ENCODE measurements at regions not wholly inside any gene's neighbourhood (a gene's known extent, or its start where the extent isn't known, plus 50 kb on each side); places are given as distances from the start of the nearest gene placed in this dataset.
"Not testable (repeated sequence)": the region's sequence is repeated elsewhere in the genome, so short reads cannot be mapped to it uniquely, and the experiment has no call there.

DNA sequence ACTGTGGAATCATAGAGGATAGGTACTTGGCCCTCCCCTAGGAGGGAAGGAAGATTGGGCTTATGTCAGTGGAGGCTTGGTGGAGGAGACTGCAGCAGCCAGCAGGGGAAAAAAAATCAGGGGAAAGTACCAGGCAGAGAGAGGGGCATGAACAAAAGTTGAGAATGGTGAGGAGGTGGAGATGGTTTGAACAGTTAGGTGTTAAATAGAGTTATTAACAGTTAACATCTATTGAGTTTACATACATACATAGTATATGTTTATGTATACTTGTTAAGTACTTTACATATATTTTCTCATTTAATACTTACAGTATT, 136.5 kb upstream of the HNRNPU start:
- BruUV-seq (replicated peaks), result no TSS peak
- no peaks in the 10 kb centered on the region for H3K36me3 ChIP-seq (ENCODE audit: control insufficient read depth, insufficient read depth, low read length)
- in situ Hi-C loops (cut with HindIII; ENCODE audit: low pct_unique_long_range_greater_than_20kb, low sequenced_read_pairs) (no loop called here), intact Hi-C loops (cut with micrococcal nuclease; ENCODE audit: unreplicated experiment) (no loop called here)
- no peak for DNase-seq (ENCODE audit: low read depth, low spot score)
- no peaks in the 10 kb centered on the region for H3K9me3 ChIP-seq (ENCODE audit: control insufficient read depth, insufficient read depth, low read depth, low read length)
- TF ChIP-seq POLR2AphosphoS5 (IDR thresholded peaks at IDR 0.05; ENCODE audit: low read depth, low read length) (no peak), TCF7L2 (IDR thresholded peaks at IDR 0.05; ENCODE audit: low read depth, low read length) (no peak), SIN3A (IDR thresholded peaks at IDR 0.05; ENCODE audit: borderline replicate concordance, insufficient read depth, low read depth, low read length) (no peak)
- TF ChIP-seq, protein P1, sequence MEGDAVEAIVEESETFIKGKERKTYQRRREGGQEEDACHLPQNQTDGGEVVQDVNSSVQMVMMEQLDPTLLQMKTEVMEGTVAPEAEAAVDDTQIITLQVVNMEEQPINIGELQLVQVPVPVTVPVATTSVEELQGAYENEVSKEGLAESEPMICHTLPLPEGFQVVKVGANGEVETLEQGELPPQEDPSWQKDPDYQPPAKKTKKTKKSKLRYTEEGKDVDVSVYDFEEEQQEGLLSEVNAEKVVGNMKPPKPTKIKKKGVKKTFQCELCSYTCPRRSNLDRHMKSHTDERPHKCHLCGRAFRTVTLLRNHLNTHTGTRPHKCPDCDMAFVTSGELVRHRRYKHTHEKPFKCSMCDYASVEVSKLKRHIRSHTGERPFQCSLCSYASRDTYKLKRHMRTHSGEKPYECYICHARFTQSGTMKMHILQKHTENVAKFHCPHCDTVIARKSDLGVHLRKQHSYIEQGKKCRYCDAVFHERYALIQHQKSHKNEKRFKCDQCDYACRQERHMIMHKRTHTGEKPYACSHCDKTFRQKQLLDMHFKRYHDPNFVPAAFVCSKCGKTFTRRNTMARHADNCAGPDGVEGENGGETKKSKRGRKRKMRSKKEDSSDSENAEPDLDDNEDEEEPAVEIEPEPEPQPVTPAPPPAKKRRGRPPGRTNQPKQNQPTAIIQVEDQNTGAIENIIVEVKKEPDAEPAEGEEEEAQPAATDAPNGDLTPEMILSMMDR (IDR thresholded peaks at IDR 0.05), result no peak
- TF ChIP-seq, protein P2, sequence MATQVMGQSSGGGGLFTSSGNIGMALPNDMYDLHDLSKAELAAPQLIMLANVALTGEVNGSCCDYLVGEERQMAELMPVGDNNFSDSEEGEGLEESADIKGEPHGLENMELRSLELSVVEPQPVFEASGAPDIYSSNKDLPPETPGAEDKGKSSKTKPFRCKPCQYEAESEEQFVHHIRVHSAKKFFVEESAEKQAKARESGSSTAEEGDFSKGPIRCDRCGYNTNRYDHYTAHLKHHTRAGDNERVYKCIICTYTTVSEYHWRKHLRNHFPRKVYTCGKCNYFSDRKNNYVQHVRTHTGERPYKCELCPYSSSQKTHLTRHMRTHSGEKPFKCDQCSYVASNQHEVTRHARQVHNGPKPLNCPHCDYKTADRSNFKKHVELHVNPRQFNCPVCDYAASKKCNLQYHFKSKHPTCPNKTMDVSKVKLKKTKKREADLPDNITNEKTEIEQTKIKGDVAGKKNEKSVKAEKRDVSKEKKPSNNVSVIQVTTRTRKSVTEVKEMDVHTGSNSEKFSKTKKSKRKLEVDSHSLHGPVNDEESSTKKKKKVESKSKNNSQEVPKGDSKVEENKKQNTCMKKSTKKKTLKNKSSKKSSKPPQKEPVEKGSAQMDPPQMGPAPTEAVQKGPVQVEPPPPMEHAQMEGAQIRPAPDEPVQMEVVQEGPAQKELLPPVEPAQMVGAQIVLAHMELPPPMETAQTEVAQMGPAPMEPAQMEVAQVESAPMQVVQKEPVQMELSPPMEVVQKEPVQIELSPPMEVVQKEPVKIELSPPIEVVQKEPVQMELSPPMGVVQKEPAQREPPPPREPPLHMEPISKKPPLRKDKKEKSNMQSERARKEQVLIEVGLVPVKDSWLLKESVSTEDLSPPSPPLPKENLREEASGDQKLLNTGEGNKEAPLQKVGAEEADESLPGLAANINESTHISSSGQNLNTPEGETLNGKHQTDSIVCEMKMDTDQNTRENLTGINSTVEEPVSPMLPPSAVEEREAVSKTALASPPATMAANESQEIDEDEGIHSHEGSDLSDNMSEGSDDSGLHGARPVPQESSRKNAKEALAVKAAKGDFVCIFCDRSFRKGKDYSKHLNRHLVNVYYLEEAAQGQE (IDR thresholded peaks at IDR 0.05; ENCODE audit: insufficient read depth in 1 of 2, low read depth in 2 of 2, low read length in 1 of 2), result no peak
- no peak for ATAC-seq
- H3K27me3 ChIP-seq (ENCODE audit: control insufficient read depth, insufficient read depth, low read length), result no peaks in the 10 kb centered on the region
- H3K4me1 ChIP-seq (ENCODE audit: control insufficient read depth, insufficient read depth, low read length), result no peaks in the 10 kb centered on the region
- no peak overlapping the region for H3K27ac ChIP-seq (ENCODE audit: low read length)
- POLR2A ChIA-PET, result no interaction called here
- CTCF ChIA-PET, result no interaction called here
- H3K4me3 ChIP-seq (ENCODE audit: low read depth in 2 of 2, low read length in 2 of 2), result no peak overlapping the region

DNA sequence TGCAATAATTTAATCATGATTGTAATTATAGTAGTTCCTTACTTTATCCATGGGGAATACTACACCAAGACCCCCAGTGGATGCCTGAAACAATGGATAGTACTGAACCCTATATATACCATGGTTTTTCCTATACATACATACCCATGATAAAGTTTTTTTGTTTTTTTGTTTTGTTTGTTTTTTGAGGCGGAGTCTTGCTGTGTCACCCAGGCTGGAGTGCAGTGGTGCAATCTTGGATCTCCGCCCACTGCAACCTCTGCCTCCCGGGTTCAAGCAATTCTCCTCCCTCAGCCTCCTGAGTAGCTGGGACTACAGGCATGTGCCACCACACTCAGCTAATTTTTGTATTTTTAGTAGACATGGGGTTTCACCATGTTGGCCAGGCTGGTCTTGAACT, 135.3 kb upstream of the HNRNPU start:
- BruUV-seq (replicated peaks); DNase-seq (ENCODE audit: low read depth, low spot score); CTCF ChIA-PET; ATAC-seq; intact Hi-C loops (cut with micrococcal nuclease; ENCODE audit: unreplicated experiment); H3K4me3 ChIP-seq (ENCODE audit: low read depth in 2 of 2, low read length in 2 of 2); H3K27me3 ChIP-seq (ENCODE audit: control insufficient read depth, insufficient read depth, low read length); POLR2A ChIA-PET; H3K9me3 ChIP-seq (ENCODE audit: control insufficient read depth, insufficient read depth, low read depth, low read length); H3K36me3 ChIP-seq (ENCODE audit: control insufficient read depth, insufficient read depth, low read length); in situ Hi-C loops (cut with HindIII; ENCODE audit: low pct_unique_long_range_greater_than_20kb, low sequenced_read_pairs); H3K4me1 ChIP-seq (ENCODE audit: control insufficient read depth, insufficient read depth, low read length); H3K27ac ChIP-seq (ENCODE audit: low read length): not testable (repeated sequence)

DNA sequence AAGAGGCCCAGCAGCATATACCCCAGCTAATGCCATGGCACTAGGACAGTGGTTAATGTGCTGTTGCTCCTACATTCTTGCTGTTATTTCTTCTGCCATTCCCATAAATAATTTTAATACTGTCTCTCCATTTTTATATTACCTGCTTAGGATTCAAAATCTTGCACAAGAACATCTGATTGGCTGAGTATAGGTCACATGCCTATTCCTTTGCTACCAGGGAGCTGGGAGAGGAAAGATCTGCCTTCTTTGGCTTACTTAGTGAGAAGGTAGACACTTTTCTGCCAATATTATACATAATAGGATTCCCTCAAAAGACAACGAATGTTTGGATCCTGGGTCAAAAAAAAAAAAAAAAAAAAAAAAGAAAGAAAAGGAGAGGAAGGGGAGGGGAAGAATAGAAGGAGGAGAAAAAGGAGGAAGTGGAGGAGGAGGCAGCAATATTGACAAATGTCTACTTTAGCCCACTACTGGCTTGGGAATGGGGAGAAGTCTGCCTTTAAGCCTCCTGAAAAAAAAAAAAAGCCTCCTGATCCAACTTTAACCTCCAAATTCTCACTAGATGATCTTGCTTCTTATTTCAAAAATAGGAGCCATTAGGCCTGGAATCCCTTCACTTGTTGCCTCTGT, 134.5 kb upstream of the HNRNPU start:
- Histone ChIP-seq H3K9me3 (ENCODE audit: control insufficient read depth, insufficient read depth, low read depth, low read length) (no peaks in the 10 kb centered on the region), H3K4me1 (ENCODE audit: control insufficient read depth, insufficient read depth, low read length) (no peaks in the 10 kb centered on the region), H3K36me3 (ENCODE audit: control insufficient read depth, insufficient read depth, low read length) (no peaks in the 10 kb centered on the region), H3K27ac (ENCODE audit: low read length) (no peak overlapping the region), H3K4me3 (ENCODE audit: low read depth in 2 of 2, low read length in 2 of 2) (no peak overlapping the region), H3K27me3 (ENCODE audit: control insufficient read depth, insufficient read depth, low read length) (no peaks in the 10 kb centered on the region)
- no TSS peak for BruUV-seq (replicated peaks)
- in situ Hi-C loops (cut with HindIII; ENCODE audit: low pct_unique_long_range_greater_than_20kb, low sequenced_read_pairs) (no loop called here), intact Hi-C loops (cut with micrococcal nuclease; ENCODE audit: unreplicated experiment) (no loop called here)
- ChIA-PET CTCF (no interaction called here), POLR2A (no interaction called here)
- DNase-seq (ENCODE audit: low read depth, low spot score) (no peak), ATAC-seq (no peak)
- TF ChIP-seq SIN3A (IDR thresholded peaks at IDR 0.05; ENCODE audit: borderline replicate concordance, insufficient read depth, low read depth, low read length) (no peak), TCF7L2 (IDR thresholded peaks at IDR 0.05; ENCODE audit: low read depth, low read length) (no peak), POLR2AphosphoS5 (IDR thresholded peaks at IDR 0.05; ENCODE audit: low read depth, low read length) (no peak)
- TF ChIP-seq, protein P2 (IDR thresholded peaks at IDR 0.05; ENCODE audit: insufficient read depth in 1 of 2, low read depth in 2 of 2, low read length in 1 of 2), result no peak
- TF ChIP-seq, protein P1 (IDR thresholded peaks at IDR 0.05), result no peak
